ENCODE measurements at regions not wholly inside any gene's neighbourhood (a gene's known extent, or its start where the extent isn't known, plus 50 kb on each side); places are given as distances from the start of the nearest gene placed in this dataset.
"Not testable (repeated sequence)": the region's sequence is repeated elsewhere in the genome, so short reads cannot be mapped to it uniquely, and the experiment has no call there.

- no peak for DNase-seq (ENCODE audit: low read depth)
Measured at GRCh38 chr3:82618594-82618993, 857.1 kb upstream of the GBE1 start.

GRCh38 chr3:82610236-82610635, 848.8 kb upstream of the GBE1 start:
- DNase-seq (ENCODE audit: low read depth) = no peak

- no peak for DNase-seq (ENCODE audit: low read depth)
Measured at GRCh38 chr3:82607391-82607790, 845.9 kb upstream of the GBE1 start.

GRCh38 chr3:82596805-82597204, 835.4 kb upstream of the GBE1 start:
- no peak for DNase-seq (ENCODE audit: low read depth)

GRCh38 chr3:82595530-82595929, 834.1 kb upstream of the GBE1 start:
- no peak for DNase-seq (ENCODE audit: low read depth)

- no peak for DNase-seq (ENCODE audit: low read depth)
Measured at GRCh38 chr3:82587174-82587573, 825.7 kb upstream of the GBE1 start.

GRCh38 chr3:82586414-82586813, 825.0 kb upstream of the GBE1 start:
- DNase-seq (ENCODE audit: low read depth) = no peak

GRCh38 chr3:82586002-82586401, 824.6 kb upstream of the GBE1 start:
- DNase-seq (ENCODE audit: low read depth) = not testable (repeated sequence)

- DNase-seq (ENCODE audit: low read depth) = not testable (repeated sequence)
Measured at GRCh38 chr3:82585591-82585990, 824.1 kb upstream of the GBE1 start.

GRCh38 chr3:82584861-82585260, 823.4 kb upstream of the GBE1 start:
- DNase-seq (ENCODE audit: low read depth) = not testable (repeated sequence)

- not testable (repeated sequence) for DNase-seq (ENCODE audit: low read depth)
Measured at GRCh38 chr3:82584415-82584814, 823.0 kb upstream of the GBE1 start.

GRCh38 chr3:82581350-82581749, 819.9 kb upstream of the GBE1 start:
- DNase-seq (ENCODE audit: low read depth) = no peak

- DNase-seq (ENCODE audit: low read depth) = no peak
Measured at GRCh38 chr3:82572721-82573120, 811.3 kb upstream of the GBE1 start.

GRCh38 chr3:82568776-82569338, 807.4 kb upstream of the GBE1 start:
- no peak for DNase-seq (ENCODE audit: low read depth)

- DNase-seq (ENCODE audit: low read depth) = no peak
Measured at GRCh38 chr3:82567029-82567600, 805.7 kb upstream of the GBE1 start.

GRCh38 chr3:82562896-82563295, 801.5 kb upstream of the GBE1 start:
- DNase-seq (ENCODE audit: low read depth) = no peak

GRCh38 chr3:82561784-82562183, 800.3 kb upstream of the GBE1 start:
- no peak for DNase-seq (ENCODE audit: low read depth)

GRCh38 chr3:82558081-82558480, 796.6 kb upstream of the GBE1 start:
- no peak for DNase-seq (ENCODE audit: low read depth)

- DNase-seq (ENCODE audit: low read depth) = no peak
Measured at GRCh38 chr3:82556113-82556512, 794.7 kb upstream of the GBE1 start.

GRCh38 chr3:82542556-82542955, 781.1 kb upstream of the GBE1 start:
- not testable (repeated sequence) for DNase-seq (ENCODE audit: low read depth)

- DNase-seq (ENCODE audit: low read depth) = no peak
Measured at GRCh38 chr3:82521657-82522056, 760.2 kb upstream of the GBE1 start.

- no peak for DNase-seq (ENCODE audit: low read depth)
Measured at GRCh38 chr3:82520846-82521245, 759.4 kb upstream of the GBE1 start.

GRCh38 chr3:82509951-82510603, 748.6 kb upstream of the GBE1 start:
- DNase-seq (ENCODE audit: low read depth) = no peak
